ENCODE measurements at regions not wholly inside any gene's neighbourhood (a gene's known extent, or its start where the extent isn't known, plus 50 kb on each side); places are given as distances from the start of the nearest gene placed in this dataset.
"Not testable (repeated sequence)": the region's sequence is repeated elsewhere in the genome, so short reads cannot be mapped to it uniquely, and the experiment has no call there.

GRCh38 chr4:83921124-83921523 lies 385.2 kb downstream of the GPAT3 start:
- DNase-seq (ENCODE audit: low read depth, low spot score), result no peak

GRCh38 chr4:83920375-83920774 lies 384.5 kb downstream of the GPAT3 start:
- DNase-seq (ENCODE audit: low read depth, low spot score), result no peak

- DNase-seq (ENCODE audit: low read depth, low spot score), result no peak
Observed at GRCh38 chr4:83917572-83917971, 381.7 kb downstream of the GPAT3 start.

- DNase-seq (ENCODE audit: low read depth, low spot score), result no peak
Observed at GRCh38 chr4:83910693-83911092, 374.8 kb downstream of the GPAT3 start.

GRCh38 chr4:83906561-83906960 lies 370.7 kb downstream of the GPAT3 start:
- DNase-seq (ENCODE audit: low read depth, low spot score), result no peak

GRCh38 chr4:83905952-83906351 lies 370.0 kb downstream of the GPAT3 start:
- no peak for DNase-seq (ENCODE audit: low read depth, low spot score)

- not testable (repeated sequence) for DNase-seq (ENCODE audit: low read depth, low spot score)
Observed at GRCh38 chr4:83903740-83904139, 367.8 kb downstream of the GPAT3 start.

GRCh38 chr4:83894831-83895230 lies 358.9 kb downstream of the GPAT3 start:
- no peak for DNase-seq (ENCODE audit: low read depth, low spot score)

- DNase-seq (ENCODE audit: low read depth, low spot score), result no peak
Observed at GRCh38 chr4:83890816-83891215, 354.9 kb downstream of the GPAT3 start.

GRCh38 chr4:83890231-83890630 lies 354.3 kb downstream of the GPAT3 start:
- DNase-seq (ENCODE audit: low read depth, low spot score), result no peak

- no peak for DNase-seq (ENCODE audit: low read depth, low spot score)
Observed at GRCh38 chr4:83889802-83890201, 353.9 kb downstream of the GPAT3 start.

GRCh38 chr4:83885256-83886182 lies 349.6 kb downstream of the GPAT3 start:
- DNase-seq (ENCODE audit: low read depth, low spot score), result no peak

GRCh38 chr4:83876047-83876446 lies 340.1 kb downstream of the GPAT3 start:
- no peak for DNase-seq (ENCODE audit: low read depth, low spot score)

GRCh38 chr4:83875437-83875836 lies 339.5 kb downstream of the GPAT3 start:
- no peak for DNase-seq (ENCODE audit: low read depth, low spot score)

- no peak for DNase-seq (ENCODE audit: low read depth, low spot score)
Observed at GRCh38 chr4:83873996-83874395, 338.1 kb downstream of the GPAT3 start.

GRCh38 chr4:83870328-83870950 lies 334.5 kb downstream of the GPAT3 start:
- no peak for DNase-seq (ENCODE audit: low read depth, low spot score)

- no peak for DNase-seq (ENCODE audit: low read depth, low spot score)
Observed at GRCh38 chr4:83866834-83867621, 331.1 kb downstream of the GPAT3 start.

GRCh38 chr4:83865417-83866150 lies 329.7 kb downstream of the GPAT3 start:
- no peak for DNase-seq (ENCODE audit: low read depth, low spot score)

- no peak for DNase-seq (ENCODE audit: low read depth, low spot score)
Observed at GRCh38 chr4:83864097-83864817, 328.3 kb downstream of the GPAT3 start.

GRCh38 chr4:83862471-83862870 lies 326.6 kb downstream of the GPAT3 start:
- no peak for DNase-seq (ENCODE audit: low read depth, low spot score)

GRCh38 chr4:83860200-83860599 lies 324.3 kb downstream of the GPAT3 start:
- DNase-seq (ENCODE audit: low read depth, low spot score), result no peak
